ENCODE measurements at regions not wholly inside any gene's neighbourhood (a gene's known extent, or its start where the extent isn't known, plus 50 kb on each side); places are given as distances from the start of the nearest gene placed in this dataset.

- DNase-seq (ENCODE audit: low read depth, low spot score): no peak
Observed at GRCh38 chr3:162122405-162122804, 625.8 kb downstream of the OTOL1 start.

- no peak for DNase-seq (ENCODE audit: low read depth, low spot score)
Observed at GRCh38 chr3:162125790-162126189, 629.2 kb downstream of the OTOL1 start.

- DNase-seq (ENCODE audit: low read depth, low spot score): no peak
Observed at GRCh38 chr3:162130582-162130981, 634.0 kb downstream of the OTOL1 start.

GRCh38 chr3:162132981-162133380, 636.4 kb downstream of the OTOL1 start:
- no peak for DNase-seq (ENCODE audit: low read depth, low spot score)

GRCh38 chr3:162134571-162134970, 638.0 kb downstream of the OTOL1 start:
- no peak for DNase-seq (ENCODE audit: low read depth, low spot score)

- no peak for DNase-seq (ENCODE audit: low read depth, low spot score)
Observed at GRCh38 chr3:162136136-162136535, 639.5 kb downstream of the OTOL1 start.

GRCh38 chr3:162138509-162138908, 641.9 kb downstream of the OTOL1 start:
- no peak for DNase-seq (ENCODE audit: low read depth, low spot score)

- DNase-seq (ENCODE audit: low read depth, low spot score): no peak
Observed at GRCh38 chr3:162139841-162140240, 643.2 kb downstream of the OTOL1 start.

GRCh38 chr3:162141272-162141791, 644.7 kb downstream of the OTOL1 start:
- DNase-seq (ENCODE audit: low read depth, low spot score): no peak

GRCh38 chr3:162142511-162142910, 645.9 kb downstream of the OTOL1 start:
- no peak for DNase-seq (ENCODE audit: low read depth, low spot score)

- DNase-seq (ENCODE audit: low read depth, low spot score): no peak
Observed at GRCh38 chr3:162143180-162143579, 646.6 kb downstream of the OTOL1 start.

GRCh38 chr3:162147996-162148395, 651.4 kb downstream of the OTOL1 start:
- DNase-seq (ENCODE audit: low read depth, low spot score): no peak

GRCh38 chr3:162150790-162151189, 654.2 kb downstream of the OTOL1 start:
- no peak for DNase-seq (ENCODE audit: low read depth, low spot score)

- no peak for DNase-seq (ENCODE audit: low read depth, low spot score)
Observed at GRCh38 chr3:162152636-162153035, 656.0 kb downstream of the OTOL1 start.

- no peak for DNase-seq (ENCODE audit: low read depth, low spot score)
Observed at GRCh38 chr3:162161595-162161994, 665.0 kb downstream of the OTOL1 start.

GRCh38 chr3:162165346-162165745, 668.7 kb downstream of the OTOL1 start:
- DNase-seq (ENCODE audit: low read depth, low spot score): no peak

- DNase-seq (ENCODE audit: low read depth, low spot score): no peak
Observed at GRCh38 chr3:162166543-162166942, 669.9 kb downstream of the OTOL1 start.

- no peak for DNase-seq (ENCODE audit: low read depth, low spot score)
Observed at GRCh38 chr3:162168715-162169114, 672.1 kb downstream of the OTOL1 start.

- DNase-seq (ENCODE audit: low read depth, low spot score): no peak
Observed at GRCh38 chr3:162170581-162170980, 674.0 kb downstream of the OTOL1 start.

GRCh38 chr3:162171970-162172369, 675.4 kb downstream of the OTOL1 start:
- no peak for DNase-seq (ENCODE audit: low read depth, low spot score)

GRCh38 chr3:162175145-162175544, 678.5 kb downstream of the OTOL1 start:
- DNase-seq (ENCODE audit: low read depth, low spot score): no peak

GRCh38 chr3:162175878-162176277, 679.3 kb downstream of the OTOL1 start:
- DNase-seq (ENCODE audit: low read depth, low spot score): no peak

- DNase-seq (ENCODE audit: low read depth, low spot score): no peak
Observed at GRCh38 chr3:162183440-162183839, 686.8 kb downstream of the OTOL1 start.

GRCh38 chr3:162192340-162193029, 695.9 kb downstream of the OTOL1 start:
- DNase-seq (ENCODE audit: low read depth, low spot score): no peak

Data from ELF-1 (cell line).